K562 (cell line): ENCODE measurements at regions not wholly inside any gene's neighbourhood (a gene's known extent, or its start where the extent isn't known, plus 50 kb on each side); places are given as distances from the start of the nearest gene placed in this dataset.
A peak's percentile ranks its signal among the peaks of the same experiment; 100 is the strongest.

Experiments used
- ATAC-seq: fragments of 200-7000 bp; cut with Tn5 transposase; 3 replicates; pipeline ENCODE4 v1.9.1; 2020; ENCODE audit warnings: moderate library complexity
- BruUV-seq: library from RNA; stranded (reverse); fragments of 400-500 nt; replicated peaks from 2 replicates; lab custom pipeline; 2021; lab: Mats Ljungman, UMichigan
- CTCF ChIA-PET: fragments of 300-600 bp; formaldehyde crosslinking; extraction: SDS; loops from one replicate; lab custom pipeline; 2021; ENCODE audit warnings: low intra/inter-chr PET ratio; lab: Yijun Ruan, JAX
- POLR2A ChIA-PET: fragments of 300-600, 350-650 bp; sonication (Branson Sonifier 250); formaldehyde crosslinking; extraction: SDS; loops from one replicate; lab custom pipeline; 2021; ENCODE audit warnings: antibody characterized with exemption, inconsistent platforms; lab: Yijun Ruan, JAX
- DNase-seq, 4 experiments: peaks; one replicate each; pipeline versions ENCODE4 v3.0.0 to v3.0.0-alpha.2; 2011 to 2018; ENCODE audit warnings: low spot score in 3 of 4, mixed read lengths in 3 of 4; ENCODE audit errors: extremely low read depth in 1 of 4
- FAIRE-seq: peaks from 2 replicates; lab custom pipeline; 2011; peaks lifted over from hg19 to GRCh38; lab: Jason Lieb, UNC
- H2AFZ ChIP-seq: 2 replicates; pipeline ENCODE4 v1.6.0; 2011; ENCODE audit warnings: low read depth, low read length, control low read depth, inconsistent platforms
- H3K27ac ChIP-seq: fragments of 200-600 bp; 3 replicates; pipeline ENCODE4 v1.8.0; 2011; ENCODE audit warnings: low read depth, mild to moderate bottlenecking, control low read depth, inconsistent platforms, low read length, moderate library complexity, mixed read lengths; ENCODE audit errors: extremely low read depth
- H3K27me3 ChIP-seq, 2 experiments: fragments of 300-600 bp in 1 of 2; 2 replicates in 1 of 2; 3 replicates in 1 of 2; pipeline versions ENCODE4 v1.6.0 to v1.8.0; 2011; ENCODE audit warnings: inconsistent platforms in 2 of 2, low read length in 2 of 2, mild to moderate bottlenecking in 1 of 2, mixed read lengths in 1 of 2, moderate library complexity in 1 of 2; ENCODE audit not compliant: control insufficient read depth in 2 of 2, insufficient read depth in 2 of 2
- H3K36me3 ChIP-seq: fragments of 300-600 bp; 3 replicates; pipeline ENCODE4 v1.8.0; 2011; ENCODE audit warnings: mild to moderate bottlenecking, low read length, inconsistent platforms; ENCODE audit not compliant: control insufficient read depth, insufficient read depth
- H3K4me1 ChIP-seq, 2 experiments: fragments of 200-600 bp in 1 of 2; replicated peaks in 1 of 2; 2 replicates in 1 of 2; 3 replicates in 1 of 2; pipeline versions ENCODE4 v1.5.1 to v1.8.0; 2011; ENCODE audit warnings: inconsistent platforms in 2 of 2, low read length in 2 of 2, mild to moderate bottlenecking in 1 of 2, mixed read lengths in 1 of 2, moderate library complexity in 1 of 2; ENCODE audit not compliant: control insufficient read depth in 2 of 2, insufficient read depth in 2 of 2
- H3K4me2 ChIP-seq: 2 replicates; pipeline ENCODE4 v1.6.1; 2011; ENCODE audit warnings: low read length, control low read depth, inconsistent platforms, mixed read lengths; ENCODE audit not compliant: insufficient read depth
- H3K4me3 ChIP-seq: fragments of 200-600 bp; sonication (generic), shearing (Covaris generic); 2 replicates; pipeline ENCODE4 v1.5.1; 2016; ENCODE audit warnings: control low read depth, inconsistent platforms
- H3K79me2 ChIP-seq: fragments of 200-600 bp; 3 replicates; pipeline ENCODE4 v1.8.0; 2011; ENCODE audit warnings: low read length, inconsistent platforms; ENCODE audit not compliant: control insufficient read depth, insufficient read depth
- H3K9ac ChIP-seq, 2 experiments: 2 replicates each; pipeline versions ENCODE4 v1.6.0 to v1.6.1; 2011; ENCODE audit warnings: low read depth in 2 of 2, low read length in 2 of 2, control low read depth in 1 of 2, inconsistent platforms in 1 of 2, mild to moderate bottlenecking in 1 of 2, mixed read lengths in 1 of 2; ENCODE audit not compliant: insufficient read depth in 1 of 2
- H3K9me1 ChIP-seq: one replicate; pipeline ENCODE4 v1.6.0; 2011; ENCODE audit warnings: inconsistent platforms, mild to moderate bottlenecking, low read length, moderate library complexity; ENCODE audit not compliant: control insufficient read depth, insufficient read depth
- H3K9me3 ChIP-seq: replicated peaks from 2 replicates; pipeline ENCODE4 v1.5.1; 2011; ENCODE audit warnings: low read depth, low read length, inconsistent platforms; ENCODE audit not compliant: control insufficient read depth, insufficient read depth
- H4K20me1 ChIP-seq: replicated peaks from 2 replicates; pipeline ENCODE4 v1.6.1; 2011; ENCODE audit warnings: low read length, inconsistent platforms, mixed read lengths; ENCODE audit not compliant: control insufficient read depth, insufficient read depth
- L3MBTL2 ChIP-seq: fragments of 450-650 bp; IDR thresholded peaks from 2 replicates; pipeline ENCODE4 v1.6.1; 2016; ENCODE audit warnings: mild to moderate bottlenecking, moderate library complexity
- TRIM24 ChIP-seq, 2 experiments: fragments of 450-650 bp; IDR thresholded peaks; 2 replicates each; pipeline ENCODE4 v1.6.1; 2016
- ZNF3 ChIP-seq: fragments of 250-450 bp; sonication (Bioruptor Pico); IDR thresholded peaks from 2 replicates; pipeline ENCODE4 v1.5.0; 2021; ENCODE audit warnings: mild to moderate bottlenecking, moderate library complexity
- WGBS: fragments of 100-300 bp; shearing (Covaris generic); methylation state at CpG from one replicate; pipeline ENCODE4 v1.1.6; 2016; ENCODE audit warnings: low coverage, mixed read lengths; ENCODE audit not compliant: insufficient coverage; ENCODE audit errors: missing lambda C conversion rate; 5-methylcytosine and 5-hydroxymethylcytosine counted together
- in situ Hi-C: fragments of 300-500 bp; cut with MboI; formaldehyde crosslinking; loops from 4 replicates; pipeline ENCODE4 v1.15.0; 2018; ENCODE audit warnings: inconsistent platforms, mixed read lengths
- intact Hi-C: fragments of 100-400 bp; cut with micrococcal nuclease; formaldehyde crosslinking; loops from 2 replicates; pipeline ENCODE4 v1.14.2; 2022
- TF ChIP-seq, protein P1 (sequence below): fragments of 450-650 bp; IDR thresholded peaks from 2 replicates; pipeline ENCODE4 v1.6.1; 2016; ENCODE audit warnings: mild to moderate bottlenecking, moderate library complexity
- TF ChIP-seq, protein P2 (sequence below): fragments of 250-450 bp; sonication (Bioruptor Pico); IDR thresholded peaks from 2 replicates; pipeline ENCODE4 v1.4.0; 2020

DNA sequence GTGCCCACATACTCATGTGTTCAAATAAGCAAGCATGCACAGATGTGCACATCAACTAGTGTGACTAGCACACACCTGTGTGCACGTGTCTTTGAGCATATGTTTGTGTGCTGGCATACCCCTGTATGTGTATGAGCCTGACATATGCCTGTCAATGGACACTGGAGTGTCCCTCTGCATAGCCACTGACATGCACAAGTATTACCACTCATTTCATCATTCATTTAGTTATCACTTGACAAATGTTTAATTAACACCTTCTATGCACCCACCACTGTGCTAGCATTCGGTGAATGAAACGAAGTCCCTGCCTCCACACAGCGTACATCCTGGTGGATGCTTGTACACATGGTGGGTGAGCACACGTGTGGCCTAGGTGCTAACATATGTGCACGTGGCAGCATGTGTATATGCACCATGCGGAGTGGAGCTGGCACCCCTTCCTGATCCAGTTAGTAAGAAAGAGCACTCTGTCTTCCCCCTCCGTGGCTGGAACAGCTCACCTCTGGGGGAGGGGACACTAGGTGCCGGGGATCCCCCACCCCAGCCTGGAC, 112.0 kb downstream of the CHST1 start:
- Histone ChIP-seq H3K9me1 (no peaks in the 10 kb centered on the region), H3K9me3 (no peaks in the 10 kb centered on the region), H4K20me1 (no peaks in the 10 kb centered on the region; the same call in 1 of the 2 replicates), H3K4me2 (no peak overlapping the region), H3K9ac (no peak overlapping the region), H3K4me3 (no peak overlapping the region), H3K27ac (no peak overlapping the region; the same call in 2 of the 3 replicates), H3K79me2 (no peaks in the 10 kb centered on the region), H3K4me1 (peaks cover 3 to 4% of the 10 kb centered on the region in 2 experiments; a peak in 2 of 5 replicates), H3K27me3 (peaks cover 0 to 21% of the 10 kb centered on the region in 2 experiments; a peak in 3 of 5 replicates), H3K36me3 (no peaks in the 10 kb centered on the region), H2AFZ (no peak overlapping the region)
- ChIA-PET CTCF (no interaction called here), POLR2A (no interaction called here)
- FAIRE-seq: no peak
- BruUV-seq: no TSS peak
- 6% methylated on average over 9 of the region's 9 CpGs for WGBS
- intact Hi-C loops (loop anchor here (10.0 kb wide), 1 partner anchor 101 kb away; no protein-coding TSS in a partner anchor), in situ Hi-C loops (no loop called here)
- ATAC-seq: no peak
- no peak for DNase-seq
- TF ChIP-seq, protein P1, sequence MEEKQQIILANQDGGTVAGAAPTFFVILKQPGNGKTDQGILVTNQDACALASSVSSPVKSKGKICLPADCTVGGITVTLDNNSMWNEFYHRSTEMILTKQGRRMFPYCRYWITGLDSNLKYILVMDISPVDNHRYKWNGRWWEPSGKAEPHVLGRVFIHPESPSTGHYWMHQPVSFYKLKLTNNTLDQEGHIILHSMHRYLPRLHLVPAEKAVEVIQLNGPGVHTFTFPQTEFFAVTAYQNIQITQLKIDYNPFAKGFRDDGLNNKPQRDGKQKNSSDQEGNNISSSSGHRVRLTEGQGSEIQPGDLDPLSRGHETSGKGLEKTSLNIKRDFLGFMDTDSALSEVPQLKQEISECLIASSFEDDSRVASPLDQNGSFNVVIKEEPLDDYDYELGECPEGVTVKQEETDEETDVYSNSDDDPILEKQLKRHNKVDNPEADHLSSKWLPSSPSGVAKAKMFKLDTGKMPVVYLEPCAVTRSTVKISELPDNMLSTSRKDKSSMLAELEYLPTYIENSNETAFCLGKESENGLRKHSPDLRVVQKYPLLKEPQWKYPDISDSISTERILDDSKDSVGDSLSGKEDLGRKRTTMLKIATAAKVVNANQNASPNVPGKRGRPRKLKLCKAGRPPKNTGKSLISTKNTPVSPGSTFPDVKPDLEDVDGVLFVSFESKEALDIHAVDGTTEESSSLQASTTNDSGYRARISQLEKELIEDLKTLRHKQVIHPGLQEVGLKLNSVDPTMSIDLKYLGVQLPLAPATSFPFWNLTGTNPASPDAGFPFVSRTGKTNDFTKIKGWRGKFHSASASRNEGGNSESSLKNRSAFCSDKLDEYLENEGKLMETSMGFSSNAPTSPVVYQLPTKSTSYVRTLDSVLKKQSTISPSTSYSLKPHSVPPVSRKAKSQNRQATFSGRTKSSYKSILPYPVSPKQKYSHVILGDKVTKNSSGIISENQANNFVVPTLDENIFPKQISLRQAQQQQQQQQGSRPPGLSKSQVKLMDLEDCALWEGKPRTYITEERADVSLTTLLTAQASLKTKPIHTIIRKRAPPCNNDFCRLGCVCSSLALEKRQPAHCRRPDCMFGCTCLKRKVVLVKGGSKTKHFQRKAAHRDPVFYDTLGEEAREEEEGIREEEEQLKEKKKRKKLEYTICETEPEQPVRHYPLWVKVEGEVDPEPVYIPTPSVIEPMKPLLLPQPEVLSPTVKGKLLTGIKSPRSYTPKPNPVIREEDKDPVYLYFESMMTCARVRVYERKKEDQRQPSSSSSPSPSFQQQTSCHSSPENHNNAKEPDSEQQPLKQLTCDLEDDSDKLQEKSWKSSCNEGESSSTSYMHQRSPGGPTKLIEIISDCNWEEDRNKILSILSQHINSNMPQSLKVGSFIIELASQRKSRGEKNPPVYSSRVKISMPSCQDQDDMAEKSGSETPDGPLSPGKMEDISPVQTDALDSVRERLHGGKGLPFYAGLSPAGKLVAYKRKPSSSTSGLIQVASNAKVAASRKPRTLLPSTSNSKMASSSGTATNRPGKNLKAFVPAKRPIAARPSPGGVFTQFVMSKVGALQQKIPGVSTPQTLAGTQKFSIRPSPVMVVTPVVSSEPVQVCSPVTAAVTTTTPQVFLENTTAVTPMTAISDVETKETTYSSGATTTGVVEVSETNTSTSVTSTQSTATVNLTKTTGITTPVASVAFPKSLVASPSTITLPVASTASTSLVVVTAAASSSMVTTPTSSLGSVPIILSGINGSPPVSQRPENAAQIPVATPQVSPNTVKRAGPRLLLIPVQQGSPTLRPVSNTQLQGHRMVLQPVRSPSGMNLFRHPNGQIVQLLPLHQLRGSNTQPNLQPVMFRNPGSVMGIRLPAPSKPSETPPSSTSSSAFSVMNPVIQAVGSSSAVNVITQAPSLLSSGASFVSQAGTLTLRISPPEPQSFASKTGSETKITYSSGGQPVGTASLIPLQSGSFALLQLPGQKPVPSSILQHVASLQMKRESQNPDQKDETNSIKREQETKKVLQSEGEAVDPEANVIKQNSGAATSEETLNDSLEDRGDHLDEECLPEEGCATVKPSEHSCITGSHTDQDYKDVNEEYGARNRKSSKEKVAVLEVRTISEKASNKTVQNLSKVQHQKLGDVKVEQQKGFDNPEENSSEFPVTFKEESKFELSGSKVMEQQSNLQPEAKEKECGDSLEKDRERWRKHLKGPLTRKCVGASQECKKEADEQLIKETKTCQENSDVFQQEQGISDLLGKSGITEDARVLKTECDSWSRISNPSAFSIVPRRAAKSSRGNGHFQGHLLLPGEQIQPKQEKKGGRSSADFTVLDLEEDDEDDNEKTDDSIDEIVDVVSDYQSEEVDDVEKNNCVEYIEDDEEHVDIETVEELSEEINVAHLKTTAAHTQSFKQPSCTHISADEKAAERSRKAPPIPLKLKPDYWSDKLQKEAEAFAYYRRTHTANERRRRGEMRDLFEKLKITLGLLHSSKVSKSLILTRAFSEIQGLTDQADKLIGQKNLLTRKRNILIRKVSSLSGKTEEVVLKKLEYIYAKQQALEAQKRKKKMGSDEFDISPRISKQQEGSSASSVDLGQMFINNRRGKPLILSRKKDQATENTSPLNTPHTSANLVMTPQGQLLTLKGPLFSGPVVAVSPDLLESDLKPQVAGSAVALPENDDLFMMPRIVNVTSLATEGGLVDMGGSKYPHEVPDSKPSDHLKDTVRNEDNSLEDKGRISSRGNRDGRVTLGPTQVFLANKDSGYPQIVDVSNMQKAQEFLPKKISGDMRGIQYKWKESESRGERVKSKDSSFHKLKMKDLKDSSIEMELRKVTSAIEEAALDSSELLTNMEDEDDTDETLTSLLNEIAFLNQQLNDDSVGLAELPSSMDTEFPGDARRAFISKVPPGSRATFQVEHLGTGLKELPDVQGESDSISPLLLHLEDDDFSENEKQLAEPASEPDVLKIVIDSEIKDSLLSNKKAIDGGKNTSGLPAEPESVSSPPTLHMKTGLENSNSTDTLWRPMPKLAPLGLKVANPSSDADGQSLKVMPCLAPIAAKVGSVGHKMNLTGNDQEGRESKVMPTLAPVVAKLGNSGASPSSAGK: peak; percentile 54
- TF ChIP-seq ZNF3 (CRISPR knock-in tag) (no peak), L3MBTL2 (peak; percentile 79), TRIM24 (IDR thresholded peaks at IDR 0.05) (peak in 1 of 2 experiments; percentile 29; a peak in 1 of 4 replicates)
- TF ChIP-seq, protein P2, sequence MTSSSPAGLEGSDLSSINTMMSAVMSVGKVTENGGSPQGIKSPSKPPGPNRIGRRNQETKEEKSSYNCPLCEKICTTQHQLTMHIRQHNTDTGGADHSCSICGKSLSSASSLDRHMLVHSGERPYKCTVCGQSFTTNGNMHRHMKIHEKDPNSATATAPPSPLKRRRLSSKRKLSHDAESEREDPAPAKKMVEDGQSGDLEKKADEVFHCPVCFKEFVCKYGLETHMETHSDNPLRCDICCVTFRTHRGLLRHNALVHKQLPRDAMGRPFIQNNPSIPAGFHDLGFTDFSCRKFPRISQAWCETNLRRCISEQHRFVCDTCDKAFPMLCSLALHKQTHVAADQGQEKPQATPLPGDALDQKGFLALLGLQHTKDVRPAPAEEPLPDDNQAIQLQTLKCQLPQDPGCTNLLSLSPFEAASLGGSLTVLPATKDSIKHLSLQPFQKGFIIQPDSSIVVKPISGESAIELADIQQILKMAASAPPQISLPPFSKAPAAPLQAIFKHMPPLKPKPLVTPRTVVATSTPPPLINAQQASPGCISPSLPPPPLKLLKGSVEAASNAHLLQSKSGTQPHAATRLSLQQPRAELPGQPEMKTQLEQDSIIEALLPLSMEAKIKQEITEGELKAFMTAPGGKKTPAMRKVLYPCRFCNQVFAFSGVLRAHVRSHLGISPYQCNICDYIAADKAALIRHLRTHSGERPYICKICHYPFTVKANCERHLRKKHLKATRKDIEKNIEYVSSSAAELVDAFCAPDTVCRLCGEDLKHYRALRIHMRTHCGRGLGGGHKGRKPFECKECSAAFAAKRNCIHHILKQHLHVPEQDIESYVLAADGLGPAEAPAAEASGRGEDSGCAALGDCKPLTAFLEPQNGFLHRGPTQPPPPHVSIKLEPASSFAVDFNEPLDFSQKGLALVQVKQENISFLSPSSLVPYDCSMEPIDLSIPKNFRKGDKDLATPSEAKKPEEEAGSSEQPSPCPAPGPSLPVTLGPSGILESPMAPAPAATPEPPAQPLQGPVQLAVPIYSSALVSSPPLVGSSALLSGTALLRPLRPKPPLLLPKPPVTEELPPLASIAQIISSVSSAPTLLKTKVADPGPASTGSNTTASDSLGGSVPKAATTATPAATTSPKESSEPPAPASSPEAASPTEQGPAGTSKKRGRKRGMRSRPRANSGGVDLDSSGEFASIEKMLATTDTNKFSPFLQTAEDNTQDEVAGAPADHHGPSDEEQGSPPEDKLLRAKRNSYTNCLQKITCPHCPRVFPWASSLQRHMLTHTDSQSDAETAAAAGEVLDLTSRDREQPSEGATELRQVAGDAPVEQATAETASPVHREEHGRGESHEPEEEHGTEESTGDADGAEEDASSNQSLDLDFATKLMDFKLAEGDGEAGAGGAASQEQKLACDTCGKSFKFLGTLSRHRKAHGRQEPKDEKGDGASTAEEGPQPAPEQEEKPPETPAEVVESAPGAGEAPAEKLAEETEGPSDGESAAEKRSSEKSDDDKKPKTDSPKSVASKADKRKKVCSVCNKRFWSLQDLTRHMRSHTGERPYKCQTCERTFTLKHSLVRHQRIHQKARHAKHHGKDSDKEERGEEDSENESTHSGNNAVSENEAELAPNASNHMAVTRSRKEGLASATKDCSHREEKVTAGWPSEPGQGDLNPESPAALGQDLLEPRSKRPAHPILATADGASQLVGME: 0 out of 2 replicates have a peak, but pooled peaks have one; percentile 10
